ENCODE measurements at regions not wholly inside any gene's neighbourhood (a gene's known extent, or its start where the extent isn't known, plus 50 kb on each side); places are given as distances from the start of the nearest gene placed in this dataset.

- TF ChIP-seq CTCF (IDR thresholded peaks at IDR 0.05; ENCODE audit: insufficient read depth, low read length): no peak
- no peak for TF ChIP-seq REST (IDR thresholded peaks at IDR 0.05; ENCODE audit: insufficient replicate concordance, low read depth)
- TF ChIP-seq POLR2AphosphoS5 (IDR thresholded peaks at IDR 0.05; ENCODE audit: low read depth): no peak
Measured at GRCh38 chr3:39750712-39751111, 58.7 kb upstream of the MYRIP start.
